Tongue (tissue), 1 donor: ENCODE measurements at regions not wholly inside any gene's neighbourhood (a gene's known extent, or its start where the extent isn't known, plus 50 kb on each side); places are given as distances from the start of the nearest gene placed in this dataset.

Source experiments
- DNase-seq: peaks from one replicate; pipeline ENCODE4 v3.0.0-alpha.2; 2015

DNA sequence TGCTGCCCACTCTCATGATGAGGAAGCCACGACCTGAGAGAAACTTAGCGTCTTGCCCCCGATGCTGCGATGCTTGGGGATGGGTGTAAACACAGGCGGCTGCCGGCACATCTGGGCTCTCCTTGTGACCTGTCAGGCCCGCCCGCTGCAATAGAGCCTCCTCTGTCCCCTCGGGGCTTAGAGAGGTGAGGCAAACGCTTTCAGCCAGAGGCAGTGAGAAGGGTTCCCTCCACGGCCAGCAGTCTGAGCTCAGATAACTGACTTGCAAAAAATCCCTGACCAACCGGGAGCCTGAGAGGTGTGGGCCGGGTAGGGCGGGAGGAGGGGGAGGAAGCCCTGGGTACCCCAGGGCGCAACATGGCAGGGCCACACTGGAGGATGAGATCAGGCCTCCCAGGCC lies 260.6 kb downstream of the C16orf95 start:
- no peak for DNase-seq

DNA sequence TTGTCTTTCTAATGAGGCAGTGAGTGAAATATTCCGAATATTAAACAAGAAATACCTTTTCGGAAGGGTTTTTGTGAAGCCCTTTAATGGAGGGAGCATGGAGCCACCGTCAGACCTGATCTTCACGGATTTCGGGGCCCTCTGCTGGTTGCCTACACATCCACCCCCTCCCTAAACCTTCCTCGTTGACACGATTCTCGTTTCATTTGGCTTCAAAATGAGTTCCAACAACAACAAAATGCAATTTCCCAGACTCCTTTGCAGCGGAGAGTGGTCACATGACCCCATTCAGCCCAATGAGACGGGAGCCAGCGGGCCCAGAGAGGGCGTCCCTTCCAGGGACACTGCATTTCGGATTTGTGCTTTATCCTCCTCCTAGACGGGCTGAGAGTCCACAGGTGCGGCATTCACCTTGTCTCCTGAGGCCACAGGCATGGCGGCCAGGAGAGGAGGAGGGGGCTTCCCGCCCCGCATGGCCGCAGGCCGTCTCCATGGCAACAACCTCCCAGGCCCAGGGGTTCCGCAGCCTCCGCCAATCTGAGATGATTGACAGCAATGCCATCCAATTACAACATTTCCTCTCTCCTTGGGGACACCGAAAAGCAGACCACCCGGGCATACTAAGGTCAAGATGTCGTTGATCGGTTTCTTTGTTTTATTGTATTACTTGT lies 259.8 kb downstream of the C16orf95 start:
- no peak for DNase-seq

DNA sequence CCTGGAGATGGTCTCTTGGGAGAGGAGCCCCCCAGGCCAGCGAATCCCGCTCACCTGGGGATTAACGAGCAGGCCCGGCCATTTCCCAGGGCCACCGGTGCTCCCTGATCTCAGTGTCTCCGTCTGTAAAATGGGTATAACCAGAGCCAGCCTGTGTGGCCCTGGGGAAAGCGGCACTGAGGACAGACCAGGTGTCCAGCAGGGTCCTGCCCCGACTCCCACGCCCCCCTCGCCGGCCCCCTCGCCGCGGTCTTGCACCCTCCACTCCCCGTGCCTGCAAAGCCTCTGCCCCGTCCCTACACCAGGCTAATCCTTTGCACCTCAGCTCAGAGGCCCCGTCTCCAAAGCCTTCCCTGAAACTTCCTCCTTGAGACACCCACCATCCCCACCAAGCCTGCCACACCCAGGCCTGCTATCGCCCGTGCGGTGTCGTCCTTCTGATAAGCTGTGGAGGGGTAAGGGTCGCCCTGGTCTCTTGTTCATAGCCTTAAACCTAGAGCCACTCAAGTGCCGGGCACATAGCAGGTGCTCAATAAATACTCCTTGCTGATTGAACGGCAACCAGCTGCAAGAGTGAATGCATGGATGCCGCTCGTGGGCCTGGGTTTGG lies 259.1 kb downstream of the C16orf95 start:
- DNase-seq, result no peak

DNA sequence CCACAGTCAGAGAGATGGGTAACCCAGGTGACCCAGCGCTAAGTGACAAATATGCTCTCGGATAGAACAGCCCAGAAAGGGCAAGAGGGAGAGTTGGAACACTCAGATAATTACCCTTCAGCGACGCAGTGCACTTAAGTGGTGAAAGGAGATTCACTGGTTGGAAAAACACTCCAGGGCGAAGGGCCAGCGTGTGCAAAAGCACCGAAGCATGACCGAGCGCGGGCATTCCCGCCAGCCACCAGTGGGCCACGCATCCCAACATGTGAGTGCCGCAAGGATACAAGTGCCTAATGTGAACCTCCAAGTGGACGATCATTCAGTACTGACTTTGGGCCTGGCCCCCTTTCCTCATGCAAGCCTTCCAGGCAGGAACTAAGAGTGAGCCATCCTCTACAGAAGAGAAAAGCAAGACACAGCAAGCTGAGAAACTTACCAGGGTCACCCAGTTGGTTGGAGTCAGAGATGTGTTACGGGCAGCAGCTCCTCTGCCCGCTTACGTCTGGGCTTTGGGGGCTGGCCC lies 258.4 kb downstream of the C16orf95 start:
- DNase-seq, result no peak

DNA sequence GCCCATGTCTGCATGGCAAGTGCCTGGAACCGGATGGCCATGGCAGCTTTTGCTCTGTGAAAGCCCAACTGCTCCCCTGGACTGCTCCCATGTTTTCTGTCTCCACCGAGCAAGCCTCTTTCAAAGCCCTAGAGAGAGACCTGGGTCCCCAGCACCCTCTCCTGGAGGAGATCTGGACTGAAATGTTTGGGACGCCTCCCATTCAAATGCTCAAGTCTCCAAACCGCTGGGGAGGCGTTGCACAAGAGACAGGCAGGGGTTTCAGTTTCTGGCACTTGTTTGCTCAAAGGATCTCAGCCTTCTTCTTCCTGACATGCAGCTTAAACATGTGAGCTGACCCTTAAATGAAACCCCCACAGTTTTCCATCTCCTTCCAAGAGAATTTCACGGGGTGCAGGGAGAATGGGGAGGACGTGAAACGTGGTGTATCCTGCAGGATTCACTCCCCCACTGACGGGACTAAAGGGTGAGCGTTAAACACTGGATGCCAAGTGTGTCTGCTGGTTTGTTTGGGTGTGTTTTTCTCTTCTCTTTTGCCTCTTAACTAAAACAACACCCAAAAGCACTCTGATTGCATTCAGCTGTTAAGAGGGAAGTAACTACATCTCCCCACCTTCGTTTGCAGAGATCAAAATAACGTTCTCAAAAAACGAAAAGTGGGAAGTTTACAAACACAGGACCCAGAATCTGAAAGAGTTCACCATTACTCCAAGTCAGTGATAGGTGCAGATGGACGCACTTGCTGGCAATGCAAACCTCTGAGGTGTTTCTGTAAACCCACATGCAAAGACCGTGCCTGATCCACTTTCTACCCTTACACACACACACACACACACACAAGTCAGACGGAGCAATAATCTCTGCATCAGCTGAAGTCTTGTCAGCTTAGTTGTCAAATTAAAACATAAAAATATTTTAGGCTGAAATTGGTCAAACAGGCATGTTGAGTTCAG lies 256.9 kb downstream of the C16orf95 start:
- DNase-seq, result peak; percentile 64

DNA sequence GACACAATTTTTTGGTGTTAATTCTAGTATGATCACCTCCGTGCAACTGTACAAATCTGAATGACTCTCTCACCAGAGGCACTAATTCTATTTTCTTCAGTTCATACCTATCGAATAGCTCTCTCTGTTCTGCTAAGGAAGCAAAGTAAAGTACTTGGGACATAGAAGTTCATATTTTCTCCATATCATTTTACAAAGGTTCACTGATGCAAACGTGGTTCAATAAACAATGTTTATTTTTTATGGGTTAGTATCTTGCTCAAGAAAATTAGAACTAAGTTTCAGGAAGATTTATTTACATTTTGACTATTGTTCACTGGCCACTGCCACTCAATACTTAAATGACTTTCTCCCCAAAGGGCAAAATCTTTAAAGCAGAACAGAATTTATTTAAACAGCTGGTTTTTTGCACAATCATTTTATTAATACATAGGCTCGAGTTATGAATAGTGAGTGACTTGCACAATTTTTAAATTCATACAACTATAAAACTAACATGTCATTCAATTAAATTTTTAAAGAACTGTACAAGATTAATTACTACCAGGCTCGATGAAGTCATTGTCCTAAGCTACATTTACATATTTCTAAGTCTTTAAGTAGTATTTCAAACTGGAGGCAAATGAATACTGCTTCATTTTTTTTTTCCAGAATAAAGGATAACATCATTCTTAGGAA lies 255.8 kb downstream of the C16orf95 start:
- DNase-seq, result no peak

DNA sequence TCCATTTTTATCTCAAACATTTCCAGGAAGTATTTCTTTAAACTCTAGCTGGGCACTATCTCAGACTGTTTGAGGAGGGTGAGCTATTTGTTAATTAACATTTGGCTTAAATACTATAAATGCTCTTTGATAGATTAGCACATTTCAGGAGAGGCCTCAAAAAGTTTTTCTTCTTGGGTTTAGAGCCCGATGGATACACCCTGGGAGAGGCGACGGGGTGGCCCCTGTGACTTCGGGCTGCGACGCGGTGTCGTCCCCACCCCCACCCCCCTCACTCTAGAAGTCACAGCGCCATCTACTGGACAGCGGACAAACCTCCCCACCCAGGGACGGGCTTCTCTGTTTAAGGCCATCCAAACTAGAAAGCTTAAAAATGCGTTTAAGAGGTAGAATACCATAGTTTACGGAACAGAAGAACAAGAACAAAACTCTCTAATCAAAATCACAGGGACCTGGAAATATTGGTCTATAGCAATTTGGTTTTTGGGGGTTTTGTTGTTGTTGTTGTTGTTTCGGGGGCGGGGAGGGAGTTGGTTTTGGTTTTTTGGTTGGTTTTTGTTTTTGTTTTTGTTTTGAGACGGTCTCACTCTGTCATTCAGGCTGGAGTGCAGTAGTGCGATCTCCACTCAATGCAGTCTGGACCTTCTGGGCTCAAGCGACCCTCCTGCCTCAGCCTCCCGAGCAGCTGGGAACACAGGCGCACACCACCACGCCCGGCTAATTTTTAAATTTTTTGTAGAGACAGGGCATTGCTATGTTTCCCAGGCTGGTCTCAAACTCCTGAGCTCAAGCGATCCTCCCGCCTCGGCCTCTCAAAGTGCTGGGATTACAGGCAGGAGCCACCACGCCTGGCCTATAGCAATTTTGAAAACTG lies 254.4 kb downstream of the C16orf95 start:
- DNase-seq, result peak; percentile 88

DNA sequence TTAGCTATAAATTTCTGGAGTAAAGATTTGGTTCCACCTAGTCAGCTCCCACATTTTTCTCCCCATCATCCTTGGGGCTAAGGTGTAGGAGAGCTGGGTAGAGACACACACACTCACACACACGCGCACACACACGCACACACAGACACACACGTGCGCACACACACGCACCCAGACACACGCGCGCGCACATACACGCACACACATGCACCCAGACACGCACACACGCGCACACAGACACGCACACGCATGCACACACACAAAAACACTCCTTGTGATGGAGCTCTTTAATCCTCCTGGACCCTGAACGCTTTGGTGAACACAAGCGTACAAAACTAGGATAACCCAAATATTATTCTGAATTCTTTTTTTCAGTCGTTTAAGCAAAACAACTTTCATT lies 253.6 kb downstream of the C16orf95 start:
- no peak for DNase-seq

DNA sequence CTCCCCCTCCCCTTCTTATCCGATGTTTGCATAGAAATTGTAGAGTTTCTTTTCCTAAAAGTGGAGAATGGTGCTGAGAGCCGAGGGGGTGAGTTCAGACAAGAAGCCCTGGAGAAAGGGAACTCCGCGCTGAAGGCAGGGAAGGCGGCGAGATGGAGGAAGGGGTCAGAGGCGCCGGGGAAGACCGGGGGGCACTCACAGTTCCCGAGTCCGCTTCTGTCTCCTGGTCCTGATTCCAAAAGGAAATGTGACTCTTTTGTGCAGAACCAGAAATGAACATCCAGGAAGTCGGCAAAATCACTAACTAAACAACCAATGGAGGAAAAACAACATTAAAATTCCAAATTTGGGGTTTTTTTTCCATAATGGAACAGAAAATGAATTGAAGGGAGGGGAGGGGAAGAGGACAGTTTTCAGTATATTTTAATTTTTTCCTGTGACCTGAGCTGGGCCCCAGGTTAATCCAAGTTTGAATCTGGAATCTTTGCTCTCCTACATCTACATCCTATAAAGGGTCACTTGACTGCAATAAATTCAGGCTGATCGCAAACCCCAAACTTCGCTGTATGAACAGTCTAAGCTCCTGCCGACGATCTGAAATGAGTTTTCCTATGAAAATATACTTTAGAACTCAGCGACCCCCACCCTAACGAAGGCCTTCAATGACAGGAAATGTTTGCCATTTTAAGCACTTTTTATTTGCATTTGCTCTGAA lies 252.3 kb downstream of the C16orf95 start:
- no peak for DNase-seq

DNA sequence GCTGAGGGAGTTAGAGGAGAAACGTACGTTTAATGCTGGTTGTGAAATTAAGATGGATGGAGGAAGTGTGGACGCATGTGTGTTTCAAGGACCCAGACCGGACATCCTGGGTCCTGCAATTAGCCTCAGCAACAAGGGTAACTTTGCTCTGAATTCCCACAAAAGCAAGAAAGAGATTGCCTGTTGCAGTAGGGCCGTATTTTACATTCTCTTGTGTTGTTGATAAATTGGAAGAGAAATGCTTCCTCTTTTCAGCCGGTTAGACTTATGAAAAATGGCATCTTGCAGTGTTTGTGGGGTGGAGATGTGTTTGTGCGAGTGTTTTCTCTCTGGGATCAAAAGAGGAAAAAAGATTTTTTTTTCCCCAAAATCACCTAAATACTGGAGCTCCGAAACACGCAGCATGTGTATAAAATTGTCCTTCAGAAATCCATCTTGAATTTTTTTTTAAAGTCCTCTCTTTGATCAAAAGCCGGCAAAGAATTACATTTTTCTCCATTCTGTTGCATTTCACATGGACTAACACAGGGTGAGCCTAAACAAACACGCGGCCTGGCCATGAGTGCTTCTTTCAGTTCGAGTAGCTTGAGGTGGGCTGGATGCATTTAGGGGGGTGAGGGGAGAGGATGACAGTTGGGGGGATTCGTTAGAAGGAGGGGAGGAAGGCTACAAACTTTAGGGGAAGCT lies 251.6 kb downstream of the C16orf95 start:
- no peak for DNase-seq

DNA sequence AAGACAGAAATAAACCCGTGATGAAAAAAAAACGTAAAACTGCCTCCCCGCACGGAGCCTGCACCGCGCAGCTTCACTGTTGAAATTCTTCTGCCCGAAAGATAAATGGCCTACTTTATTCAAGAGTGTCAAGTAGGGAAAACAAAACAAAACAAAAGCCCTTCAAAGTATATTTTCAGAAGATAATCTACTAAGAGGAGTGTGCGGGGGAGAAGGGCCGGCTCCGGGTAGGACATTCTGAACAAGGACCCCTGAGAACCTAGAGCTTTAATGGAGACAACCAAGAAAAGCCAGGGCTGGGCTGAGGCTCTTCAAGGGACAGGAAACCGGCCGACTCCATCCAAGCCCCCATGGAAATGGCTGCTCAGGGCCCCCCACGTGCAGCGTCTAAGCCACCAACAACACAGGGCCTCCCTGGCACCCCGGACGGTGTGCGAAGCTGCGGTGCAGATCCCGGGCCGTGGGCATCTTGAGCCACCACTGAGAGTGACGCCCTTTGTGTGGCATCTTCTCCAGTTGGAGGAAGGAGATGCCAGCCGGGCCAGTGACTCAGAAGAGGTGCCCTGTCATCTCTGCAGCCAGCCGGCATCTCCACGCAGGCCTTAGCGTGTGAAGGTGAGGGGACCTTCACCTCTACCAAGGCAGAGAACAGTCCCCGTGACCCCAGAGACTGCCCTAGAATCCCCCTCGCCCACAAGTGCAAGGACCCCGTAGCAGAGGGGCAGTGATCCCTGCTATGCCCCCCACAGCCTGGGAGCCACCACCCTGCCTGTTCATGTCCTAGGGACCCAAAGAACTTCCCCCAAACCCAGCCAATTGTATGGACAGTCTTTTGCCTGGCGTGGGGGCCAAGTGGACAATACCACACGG lies 250.8 kb downstream of the C16orf95 start:
- DNase-seq, result no peak

DNA sequence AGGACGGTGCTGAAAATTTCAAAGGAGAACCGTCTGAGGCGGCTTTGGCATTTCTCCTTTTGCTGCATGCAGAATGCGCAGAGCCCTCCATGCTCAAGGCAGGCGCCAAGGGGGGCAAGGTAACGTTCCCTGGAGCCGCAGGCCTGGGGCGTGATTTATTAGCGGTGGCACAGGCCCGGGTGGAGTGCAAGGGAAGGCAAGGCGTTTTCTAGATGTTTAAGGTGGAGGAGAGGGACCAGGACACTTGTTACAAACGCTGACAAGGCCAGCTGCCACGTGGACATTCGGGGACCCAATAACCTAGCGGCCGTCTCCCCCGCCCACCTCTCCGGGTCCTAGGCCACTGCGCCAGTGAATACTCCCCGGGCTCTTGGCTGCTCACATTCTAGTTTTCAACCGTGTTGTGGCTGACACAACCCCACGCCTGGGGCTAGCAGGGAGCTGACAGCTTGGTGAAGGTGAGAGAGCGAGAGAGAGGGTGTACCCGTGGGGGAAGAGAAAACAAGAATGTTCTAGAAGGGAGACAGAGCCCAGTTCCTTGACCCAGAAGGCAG lies 250.1 kb downstream of the C16orf95 start:
- DNase-seq, result no peak

DNA sequence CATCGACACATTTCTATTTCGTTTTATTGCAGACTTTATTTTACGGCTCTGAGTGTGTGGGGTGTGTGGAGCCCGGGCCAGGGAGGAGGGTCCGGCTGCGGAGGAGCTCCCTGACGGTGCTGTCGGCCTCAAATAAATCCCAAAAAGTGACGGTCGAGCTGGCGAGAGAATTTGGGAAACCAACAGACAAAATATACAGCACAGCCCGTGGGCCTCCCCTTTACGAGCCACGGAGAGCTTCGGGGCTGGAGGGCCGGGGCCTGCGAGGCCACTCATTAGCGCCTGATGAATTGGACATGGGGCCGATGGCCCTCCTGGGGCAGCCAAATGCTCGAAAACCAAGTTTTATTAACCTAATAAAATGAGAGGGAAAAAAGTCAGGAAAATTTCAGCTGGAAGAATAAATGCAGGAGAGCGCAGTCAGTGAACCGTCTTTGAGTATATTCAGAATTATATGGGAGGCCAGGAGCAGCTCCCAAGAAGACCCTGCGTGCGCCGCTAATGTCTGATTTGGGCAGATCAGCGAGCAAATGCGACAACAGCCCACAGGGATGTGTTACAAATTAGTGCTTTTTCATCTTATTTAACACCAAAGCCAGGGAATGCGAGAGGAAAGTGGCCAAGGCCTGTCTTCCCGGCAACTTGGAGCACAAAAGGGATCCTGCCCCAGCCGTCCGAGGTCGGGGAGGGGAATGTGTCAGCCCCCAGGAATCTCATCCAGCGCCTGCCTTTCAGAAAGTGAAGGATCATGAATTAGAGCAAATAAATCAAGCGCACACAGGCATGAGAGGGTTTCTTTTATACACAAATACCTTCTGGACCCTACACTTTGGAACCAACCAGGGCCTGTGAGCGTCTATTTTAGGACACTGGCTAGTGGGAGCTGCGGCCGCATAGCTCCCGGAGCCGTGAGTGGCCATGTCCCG lies 249.1 kb downstream of the C16orf95 start:
- no peak for DNase-seq

DNA sequence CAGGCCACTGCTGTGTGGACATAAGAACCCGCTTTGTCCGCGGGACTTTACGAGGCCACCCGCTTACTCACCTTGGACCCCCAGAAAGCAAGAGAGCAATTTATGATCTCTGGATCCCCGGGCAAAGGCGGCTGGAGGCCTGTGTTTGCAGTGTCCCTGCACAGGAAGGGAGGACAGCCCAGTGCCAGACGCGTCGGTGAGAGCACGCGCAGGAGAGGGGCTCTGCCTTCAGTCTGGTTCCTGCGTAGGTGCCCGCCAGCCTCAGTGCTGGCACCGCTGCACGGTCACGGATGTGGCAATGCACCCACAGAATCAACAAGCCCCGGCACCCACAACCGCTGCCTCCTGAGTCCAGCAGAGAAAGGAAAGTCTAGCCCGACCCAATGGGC lies 248.4 kb downstream of the C16orf95 start:
- no peak for DNase-seq

DNA sequence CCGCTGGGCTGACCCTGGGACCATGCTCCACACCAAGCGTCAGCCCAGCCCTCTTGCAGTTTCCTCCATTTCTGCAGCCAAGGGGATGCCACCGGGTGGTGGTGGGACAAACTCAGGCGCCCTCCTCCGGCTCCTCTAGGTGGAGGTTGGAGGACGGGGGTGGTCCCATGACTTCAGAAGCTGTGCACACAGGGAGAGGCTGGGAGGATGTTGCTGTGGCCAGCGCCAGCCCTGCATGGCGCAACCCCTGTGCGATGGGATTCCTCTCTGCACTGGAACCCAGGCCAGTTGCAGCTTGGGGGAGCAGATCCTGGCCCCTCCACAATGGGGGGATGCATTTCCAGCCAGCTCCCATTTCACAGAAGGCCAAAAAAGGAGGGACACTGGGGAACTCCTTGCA lies 246.5 kb downstream of the C16orf95 start:
- DNase-seq, result no peak

DNA sequence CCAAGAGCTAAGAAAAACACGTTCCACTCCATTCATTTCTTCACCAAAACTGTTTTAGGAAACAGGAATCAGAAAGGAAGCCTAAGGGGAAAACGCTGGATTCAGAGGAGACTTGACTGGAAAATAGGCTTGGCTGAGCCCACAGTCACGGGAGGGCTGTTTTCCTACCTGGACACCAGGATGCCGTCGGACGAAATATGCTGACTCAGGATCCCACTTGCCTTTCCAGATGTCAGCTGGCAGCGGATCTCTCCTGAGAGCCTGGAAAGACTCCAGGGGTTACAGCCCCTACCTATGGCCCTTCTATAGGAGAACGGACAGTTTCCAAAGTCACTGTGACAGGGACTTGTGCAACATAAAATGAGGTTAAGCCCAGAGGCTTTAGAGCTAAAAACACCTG lies 245.1 kb downstream of the C16orf95 start:
- DNase-seq, result no peak

DNA sequence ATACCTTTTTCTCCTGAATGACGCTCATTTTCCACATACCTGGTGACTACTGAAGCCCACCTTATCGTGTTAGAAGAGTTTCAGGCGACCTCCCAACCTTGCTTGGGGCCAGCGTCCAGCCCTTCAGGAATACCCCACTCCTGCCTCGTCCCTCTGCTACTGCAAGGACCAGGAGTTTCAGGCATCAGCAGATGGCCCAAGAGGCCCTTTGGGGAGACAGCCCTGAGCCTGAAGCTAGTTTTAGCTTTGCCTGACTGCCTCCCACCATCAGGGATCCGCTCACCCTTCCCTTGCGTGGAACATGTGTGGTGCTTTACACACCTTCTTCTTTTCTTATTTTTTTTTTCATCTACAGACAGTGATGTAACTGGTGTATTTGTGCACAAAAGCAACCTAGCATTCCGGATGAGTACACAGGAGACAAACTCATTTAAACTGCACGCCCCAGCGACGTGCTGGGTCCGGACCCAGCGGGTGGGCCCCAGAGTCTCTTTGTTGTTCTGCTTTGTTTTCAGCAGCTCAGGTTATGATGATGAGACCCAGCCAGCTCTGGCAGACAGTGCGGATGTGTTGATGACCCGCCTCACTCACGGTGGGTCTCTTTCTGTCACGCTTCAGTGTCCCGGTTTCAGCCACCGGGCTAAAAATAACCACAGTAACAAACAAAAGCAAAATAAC lies 242.4 kb downstream of the C16orf95 start:
- DNase-seq, result no peak
